ENCODE measurements at regions not wholly inside any gene's neighbourhood (a gene's known extent, or its start where the extent isn't known, plus 50 kb on each side); places are given as distances from the start of the nearest gene placed in this dataset.
A peak's percentile ranks its signal among the peaks of the same experiment; 100 is the strongest.

GRCh38 chr2:156112323-156112722 lies 220.2 kb downstream of the NR4A2 start:
- no peak for TF ChIP-seq CTCF (IDR thresholded peaks at IDR 0.05; ENCODE audit: insufficient read depth, low read length, poor library complexity, severe bottlenecking)
- Histone ChIP-seq H3K4me3 (replicated peaks; ENCODE audit: low read depth, low read length) (no peak overlapping the region), H3K27me3 (replicated peaks; ENCODE audit: control insufficient read depth, insufficient read depth, low read length) (no peaks in the 10 kb centered on the region; the same call in 1 of the 2 replicates), H3K36me3 (ENCODE audit: control insufficient read depth, insufficient read depth, low read length) (no peaks in the 10 kb centered on the region)
- no peak for DNase-seq (ENCODE audit: extremely low read depth, insufficient read length)

DNA sequence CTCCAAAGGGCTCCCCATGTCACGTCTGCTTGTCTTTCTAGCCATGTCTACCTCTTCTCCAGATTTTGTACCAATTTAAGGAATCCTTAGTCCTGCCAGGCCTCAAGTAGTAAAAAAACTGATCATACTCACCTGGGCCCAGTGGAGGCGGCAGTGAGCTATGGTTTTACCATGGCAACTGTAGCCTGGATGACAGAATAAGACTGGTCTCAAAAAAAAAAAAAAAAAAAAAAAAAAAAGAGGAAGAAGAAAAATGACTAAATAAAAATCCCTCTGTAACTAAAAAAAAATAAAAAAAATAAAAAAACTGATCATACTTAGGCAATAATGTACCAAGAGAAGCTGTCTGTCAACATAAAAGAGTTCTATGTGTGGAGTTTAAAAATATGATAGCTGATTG lies 221.6 kb downstream of the NR4A2 start:
- Histone ChIP-seq H3K4me3 (replicated peaks; ENCODE audit: low read depth, low read length) (no peak overlapping the region), H3K27me3 (replicated peaks; ENCODE audit: control insufficient read depth, insufficient read depth, low read length) (no peaks in the 10 kb centered on the region; the same call in 1 of the 2 replicates), H3K36me3 (ENCODE audit: control insufficient read depth, insufficient read depth, low read length) (no peaks in the 10 kb centered on the region)
- TF ChIP-seq CTCF (IDR thresholded peaks at IDR 0.05; ENCODE audit: insufficient read depth, low read length, poor library complexity, severe bottlenecking) = peak; percentile 56
- DNase-seq (ENCODE audit: extremely low read depth, insufficient read length) = peak; percentile 9

- DNase-seq (ENCODE audit: extremely low read depth, insufficient read length) = no peak
- no peak for TF ChIP-seq CTCF (IDR thresholded peaks at IDR 0.05; ENCODE audit: insufficient read depth, low read length, poor library complexity, severe bottlenecking)
- Histone ChIP-seq H3K4me3 (replicated peaks; ENCODE audit: low read depth, low read length) (no peak overlapping the region), H3K36me3 (ENCODE audit: control insufficient read depth, insufficient read depth, low read length) (no peaks in the 10 kb centered on the region), H3K27me3 (replicated peaks; ENCODE audit: control insufficient read depth, insufficient read depth, low read length) (no peaks in the 10 kb centered on the region)
Measured at GRCh38 chr2:156099382-156099781, 233.1 kb downstream of the NR4A2 start.

DNA sequence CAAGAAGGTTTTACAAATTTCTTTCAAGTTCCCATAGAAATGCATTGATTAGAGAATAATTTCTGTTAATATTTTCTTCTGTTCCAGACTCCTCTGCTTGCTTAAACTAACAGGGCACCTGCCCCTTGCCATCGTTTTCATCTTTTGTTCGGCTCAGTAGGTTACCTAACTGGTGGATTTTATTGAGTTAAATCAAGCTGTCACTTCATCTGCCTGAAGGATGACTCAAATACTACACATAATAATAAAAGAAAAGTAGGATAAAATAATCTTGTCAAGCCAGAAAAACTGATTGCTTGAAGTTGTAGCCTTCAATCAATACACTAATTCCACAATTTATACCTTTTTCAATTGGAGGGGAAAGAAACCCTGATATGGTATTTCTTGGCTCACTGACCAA lies 234.0 kb downstream of the NR4A2 start:
- no peak overlapping the region for H3K4me3 ChIP-seq (replicated peaks; ENCODE audit: low read depth, low read length)
- no peaks in the 10 kb centered on the region for H3K27me3 ChIP-seq (replicated peaks; ENCODE audit: control insufficient read depth, insufficient read depth, low read length)
- no peaks in the 10 kb centered on the region for H3K36me3 ChIP-seq (ENCODE audit: control insufficient read depth, insufficient read depth, low read length)
- no peak for TF ChIP-seq CTCF (IDR thresholded peaks at IDR 0.05; ENCODE audit: insufficient read depth, low read length, poor library complexity, severe bottlenecking)
- no peak for DNase-seq (ENCODE audit: extremely low read depth, insufficient read length)

- Histone ChIP-seq H3K4me3 (replicated peaks; ENCODE audit: low read depth, low read length) (no peak overlapping the region), H3K36me3 (ENCODE audit: control insufficient read depth, insufficient read depth, low read length) (no peaks in the 10 kb centered on the region), H3K27me3 (replicated peaks; ENCODE audit: control insufficient read depth, insufficient read depth, low read length) (no peaks in the 10 kb centered on the region)
- no peak for TF ChIP-seq CTCF (IDR thresholded peaks at IDR 0.05; ENCODE audit: insufficient read depth, low read length, poor library complexity, severe bottlenecking)
- DNase-seq (ENCODE audit: extremely low read depth, insufficient read length) = no peak
Measured at GRCh38 chr2:156088587-156088986, 243.9 kb downstream of the NR4A2 start.

DNA sequence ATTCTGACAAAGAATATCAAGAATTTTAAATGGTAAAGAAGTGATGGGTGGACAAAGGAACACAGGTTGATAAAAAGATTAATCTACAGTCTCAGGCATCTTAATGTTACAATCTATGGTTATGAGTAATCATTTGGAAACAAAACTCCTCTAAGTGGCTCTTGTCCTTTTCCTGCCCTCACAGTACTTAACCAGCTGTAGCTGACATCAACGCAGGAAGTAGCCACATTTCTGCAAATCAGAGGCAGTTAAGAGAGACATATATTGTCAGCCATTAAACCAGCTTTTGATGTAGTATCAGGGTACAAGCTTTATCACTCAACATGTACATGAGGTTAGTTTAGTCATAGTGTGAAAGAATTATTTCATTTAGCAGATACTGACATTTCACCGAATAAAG lies 244.6 kb downstream of the NR4A2 start:
- H3K36me3 ChIP-seq (ENCODE audit: control insufficient read depth, insufficient read depth, low read length) = no peaks in the 10 kb centered on the region
- H3K4me3 ChIP-seq (replicated peaks; ENCODE audit: low read depth, low read length) = no peak overlapping the region
- peak; percentile 1 for DNase-seq (ENCODE audit: extremely low read depth, insufficient read length)
- no peaks in the 10 kb centered on the region for H3K27me3 ChIP-seq (replicated peaks; ENCODE audit: control insufficient read depth, insufficient read depth, low read length)
- no peak for TF ChIP-seq CTCF (IDR thresholded peaks at IDR 0.05; ENCODE audit: insufficient read depth, low read length, poor library complexity, severe bottlenecking)
